Activated naive CD8-positive, alpha-beta T cell treated with anti-CD3 and anti-CD28 coated beads for 36 hours (primary cell): ENCODE measurements at regions not wholly inside any gene's neighbourhood (a gene's known extent, or its start where the extent isn't known, plus 50 kb on each side); places are given as distances from the start of the nearest gene placed in this dataset.

ENCODE experiments used
- DNase-seq: peaks from one replicate; pipeline ENCODE4 v3.0.0; 2021
- H3K27ac Mint-ChIP-seq: one replicate; pipeline ENCODE4 v1.8.0; 2022; ENCODE audit warnings: mild to moderate bottlenecking, moderate library complexity, mixed read lengths
- H3K27me3 Mint-ChIP-seq: one replicate; pipeline ENCODE4 v1.8.0; 2022; ENCODE audit warnings: mild to moderate bottlenecking, mixed read lengths
- H3K36me3 Mint-ChIP-seq: one replicate; pipeline ENCODE4 v1.8.0; 2021; ENCODE audit warnings: mild to moderate bottlenecking, mixed read lengths
- H3K4me1 Mint-ChIP-seq: one replicate; pipeline ENCODE4 v1.8.0; 2021; ENCODE audit warnings: mixed read lengths
- H3K4me3 Mint-ChIP-seq: one replicate; pipeline ENCODE4 v1.8.0; 2022; ENCODE audit warnings: mild to moderate bottlenecking, moderate library complexity, mixed read lengths
- H3K9me3 Mint-ChIP-seq: one replicate; pipeline ENCODE4 v1.8.0; 2022; ENCODE audit warnings: mixed read lengths

DNA sequence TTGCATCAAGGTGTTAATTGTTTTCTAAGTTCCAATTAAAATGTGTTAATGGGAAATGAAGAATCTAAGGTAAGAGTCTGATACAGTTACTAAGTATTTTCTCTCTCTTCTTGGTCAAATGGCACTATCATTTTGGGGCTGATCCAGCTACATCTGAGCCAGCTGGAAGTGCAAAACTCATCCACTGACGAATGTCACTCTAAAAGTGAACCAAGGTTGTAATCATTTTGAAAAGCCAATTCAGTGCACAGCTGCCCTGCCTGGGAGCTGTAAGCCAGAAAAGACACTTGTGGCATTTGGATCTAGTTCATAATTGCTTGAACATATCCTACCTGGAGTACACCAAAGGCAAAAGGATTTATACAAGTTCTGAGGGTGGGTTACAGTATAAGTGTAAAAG is 1011.3 kb downstream of the AACS start:
- Mint-ChIP-seq H3K27ac (no peak overlapping the region), H3K4me1 (no peaks in the 10 kb centered on the region), H3K36me3 (no peaks in the 10 kb centered on the region), H3K9me3 (peaks cover 2% of the 10 kb centered on the region), H3K4me3 (no peak overlapping the region), H3K27me3 (no peaks in the 10 kb centered on the region)
- no peak for DNase-seq

DNA sequence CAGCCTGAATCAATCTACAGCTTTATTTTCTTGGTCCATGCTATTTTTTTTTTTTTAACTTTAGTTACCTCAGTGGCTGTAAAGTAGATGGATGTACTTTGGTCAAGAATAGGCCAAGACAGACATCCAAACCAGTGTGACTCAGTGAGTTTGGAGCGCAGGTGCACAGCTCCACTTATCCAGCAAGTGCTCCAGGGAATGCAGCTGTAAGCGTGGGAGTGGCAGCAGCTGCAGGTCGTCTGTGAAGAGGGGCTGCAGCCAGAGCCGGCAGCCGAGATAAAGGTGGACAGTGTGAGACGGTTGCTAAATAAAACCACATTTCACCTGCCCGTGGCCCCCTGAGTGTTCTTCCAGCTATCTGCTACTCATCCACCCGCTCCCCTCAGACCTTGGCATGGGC is 1018.7 kb downstream of the AACS start:
- Mint-ChIP-seq H3K36me3 (no peaks in the 10 kb centered on the region), H3K27ac (no peak overlapping the region), H3K27me3 (no peaks in the 10 kb centered on the region), H3K9me3 (peaks cover 2% of the 10 kb centered on the region), H3K4me3 (no peak overlapping the region), H3K4me1 (no peaks in the 10 kb centered on the region)
- DNase-seq: no peak

GRCh38 chr12:126084480-126084879 is 1019.2 kb downstream of the AACS start:
- Mint-ChIP-seq H3K9me3 (peaks cover 4% of the 10 kb centered on the region), H3K27ac (no peak overlapping the region), H3K4me3 (no peak overlapping the region), H3K36me3 (no peaks in the 10 kb centered on the region), H3K4me1 (no peaks in the 10 kb centered on the region), H3K27me3 (no peaks in the 10 kb centered on the region)
- no peak for DNase-seq

GRCh38 chr12:126086242-126086641 is 1021.0 kb downstream of the AACS start:
- Mint-ChIP-seq H3K36me3 (no peaks in the 10 kb centered on the region), H3K27me3 (no peaks in the 10 kb centered on the region), H3K27ac (no peak overlapping the region), H3K9me3 (peaks cover 7% of the 10 kb centered on the region), H3K4me3 (no peak overlapping the region), H3K4me1 (no peaks in the 10 kb centered on the region)
- no peak for DNase-seq

- no peak for DNase-seq
- Mint-ChIP-seq H3K4me1 (no peaks in the 10 kb centered on the region), H3K27me3 (no peaks in the 10 kb centered on the region), H3K4me3 (no peak overlapping the region), H3K36me3 (no peaks in the 10 kb centered on the region), H3K27ac (no peak overlapping the region), H3K9me3 (peaks cover 15% of the 10 kb centered on the region)
These were observed 1022.5 kb downstream of the AACS start for GRCh38 chr12:126087692-126088091.

DNA sequence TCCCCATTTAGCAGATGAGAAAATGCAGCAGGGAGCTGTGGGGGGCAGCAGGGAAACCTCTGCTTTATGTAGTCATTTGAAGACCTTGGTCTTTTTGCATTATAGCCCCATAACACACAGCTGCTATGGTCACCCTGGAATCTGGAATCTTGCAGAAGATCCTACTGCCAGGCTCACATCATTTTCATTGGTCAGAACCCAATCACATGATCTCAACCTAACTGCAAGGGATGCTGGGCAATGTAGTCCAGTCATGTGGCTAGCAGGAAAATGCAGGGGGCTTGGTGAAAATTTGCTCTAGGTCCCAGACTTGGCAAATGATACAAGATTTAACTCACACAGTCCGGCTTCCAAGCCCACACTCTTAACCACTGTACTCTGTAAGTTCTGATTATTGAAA is 1028.7 kb downstream of the AACS start:
- Mint-ChIP-seq H3K36me3 (no peaks in the 10 kb centered on the region), H3K27me3 (no peaks in the 10 kb centered on the region), H3K4me1 (no peaks in the 10 kb centered on the region), H3K4me3 (no peak overlapping the region), H3K9me3 (peaks cover 18% of the 10 kb centered on the region), H3K27ac (no peak overlapping the region)
- DNase-seq: no peak

DNA sequence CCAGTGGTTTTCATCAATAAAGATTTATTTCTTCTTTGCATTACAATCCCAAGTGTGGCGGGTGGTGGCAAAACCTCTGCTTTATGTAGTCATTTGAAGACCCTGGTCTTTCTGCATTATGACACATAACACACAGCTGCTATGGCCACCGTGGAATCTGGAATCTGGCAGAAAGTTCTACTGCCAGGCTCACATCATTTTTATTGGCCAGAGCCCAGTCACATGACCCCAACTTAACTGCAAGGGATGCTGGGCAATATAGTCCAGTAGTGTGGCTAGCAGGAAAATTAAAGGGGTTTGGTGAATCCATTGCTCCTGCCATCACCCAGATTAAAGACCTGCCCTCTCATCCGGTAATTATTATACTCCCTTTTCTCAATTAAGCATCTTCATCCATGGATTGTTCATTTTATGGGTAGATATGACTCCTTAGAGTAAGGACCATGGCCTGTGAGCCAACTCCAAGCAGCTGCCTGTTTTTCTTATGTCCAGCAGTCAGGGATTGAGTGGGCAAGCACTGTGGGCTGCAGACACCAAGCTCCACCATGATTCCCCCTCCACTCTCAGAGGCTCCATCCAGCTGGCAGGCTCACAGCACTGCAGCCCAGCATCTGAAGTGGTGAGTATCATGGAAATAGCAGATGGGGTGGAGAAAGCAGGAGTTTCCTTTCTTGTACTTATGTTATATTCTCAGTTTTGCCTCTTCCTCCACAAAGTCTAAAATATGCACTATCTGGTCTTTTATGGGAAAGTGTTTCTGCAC is 1030.7 kb downstream of the AACS start:
- H3K36me3 Mint-ChIP-seq: no peaks in the 10 kb centered on the region
- H3K27me3 Mint-ChIP-seq: no peaks in the 10 kb centered on the region
- H3K9me3 Mint-ChIP-seq: peaks cover 11% of the 10 kb centered on the region
- no peak overlapping the region for H3K27ac Mint-ChIP-seq
- no peak overlapping the region for H3K4me3 Mint-ChIP-seq
- no peak for DNase-seq
- H3K4me1 Mint-ChIP-seq: no peaks in the 10 kb centered on the region

GRCh38 chr12:126106706-126107105 is 1041.5 kb downstream of the AACS start:
- no peaks in the 10 kb centered on the region for H3K4me1 Mint-ChIP-seq

GRCh38 chr12:126107659-126108058 is 1042.4 kb downstream of the AACS start:
- no peak for DNase-seq
- no peak overlapping the region for H3K27ac Mint-ChIP-seq

More at GRCh38 chr12:126106706-126107105, 1041.5 kb downstream of the AACS start:
- Mint-ChIP-seq H3K9me3 (no peaks in the 10 kb centered on the region), H3K27me3 (no peaks in the 10 kb centered on the region), H3K4me3 (no peak overlapping the region), H3K36me3 (no peaks in the 10 kb centered on the region), H3K27ac (no peak overlapping the region)
- DNase-seq: no peak

GRCh38 chr12:126108247-126108646 is 1043.0 kb downstream of the AACS start:
- Mint-ChIP-seq H3K27me3 (no peaks in the 10 kb centered on the region), H3K9me3 (no peaks in the 10 kb centered on the region), H3K36me3 (no peaks in the 10 kb centered on the region), H3K27ac (no peak overlapping the region), H3K4me1 (no peaks in the 10 kb centered on the region), H3K4me3 (no peak overlapping the region)
- DNase-seq: no peak

More at GRCh38 chr12:126107659-126108058, 1042.4 kb downstream of the AACS start:
- Mint-ChIP-seq H3K9me3 (no peaks in the 10 kb centered on the region), H3K4me1 (no peaks in the 10 kb centered on the region), H3K27me3 (no peaks in the 10 kb centered on the region), H3K36me3 (no peaks in the 10 kb centered on the region), H3K4me3 (no peak overlapping the region)

DNA sequence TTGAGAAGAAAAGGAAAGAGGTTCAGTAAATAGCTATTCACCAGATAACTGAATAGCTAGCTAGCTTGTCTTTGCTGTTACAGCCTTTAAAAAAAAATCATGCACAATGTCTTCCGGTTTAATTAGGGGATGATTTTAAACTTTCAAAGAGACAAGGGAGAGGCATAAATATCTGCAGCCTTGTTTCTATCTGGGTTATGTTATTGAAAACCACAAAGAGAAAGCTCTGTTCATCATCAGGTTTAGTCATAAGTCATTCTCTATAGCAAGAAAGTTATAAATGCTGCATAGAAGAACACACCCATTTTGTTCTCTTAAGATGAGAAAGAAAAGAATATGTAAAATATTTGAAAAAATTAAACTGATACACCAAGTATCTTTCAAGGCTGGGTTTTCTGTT is 1046.9 kb downstream of the AACS start:
- Mint-ChIP-seq H3K27ac (no peak overlapping the region), H3K4me3 (no peak overlapping the region), H3K9me3 (peaks cover 1% of the 10 kb centered on the region), H3K4me1 (no peaks in the 10 kb centered on the region), H3K27me3 (no peaks in the 10 kb centered on the region), H3K36me3 (no peaks in the 10 kb centered on the region)
- no peak for DNase-seq

DNA sequence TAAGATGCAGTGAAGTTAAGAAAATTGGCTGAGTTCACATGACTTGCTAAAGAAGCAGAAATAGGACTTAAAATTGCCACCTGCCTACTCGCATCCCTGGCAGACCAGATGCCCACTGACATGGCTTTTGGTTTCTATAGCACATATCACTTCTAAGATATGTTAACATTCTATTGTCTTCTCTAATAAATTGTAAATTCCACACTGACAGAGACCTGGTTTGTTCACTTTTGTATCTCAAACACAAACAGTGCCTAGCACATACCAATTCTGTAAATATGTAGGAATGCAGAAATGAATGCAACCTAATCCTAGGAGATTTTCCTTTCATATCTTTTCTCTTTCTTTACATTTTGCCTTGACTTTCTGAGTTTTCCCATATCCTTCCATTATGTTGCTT is 1047.6 kb downstream of the AACS start:
- Mint-ChIP-seq H3K4me3 (no peak overlapping the region), H3K36me3 (no peaks in the 10 kb centered on the region), H3K4me1 (no peaks in the 10 kb centered on the region), H3K27me3 (no peaks in the 10 kb centered on the region), H3K9me3 (peaks cover 1% of the 10 kb centered on the region), H3K27ac (no peak overlapping the region)
- DNase-seq: no peak

DNA sequence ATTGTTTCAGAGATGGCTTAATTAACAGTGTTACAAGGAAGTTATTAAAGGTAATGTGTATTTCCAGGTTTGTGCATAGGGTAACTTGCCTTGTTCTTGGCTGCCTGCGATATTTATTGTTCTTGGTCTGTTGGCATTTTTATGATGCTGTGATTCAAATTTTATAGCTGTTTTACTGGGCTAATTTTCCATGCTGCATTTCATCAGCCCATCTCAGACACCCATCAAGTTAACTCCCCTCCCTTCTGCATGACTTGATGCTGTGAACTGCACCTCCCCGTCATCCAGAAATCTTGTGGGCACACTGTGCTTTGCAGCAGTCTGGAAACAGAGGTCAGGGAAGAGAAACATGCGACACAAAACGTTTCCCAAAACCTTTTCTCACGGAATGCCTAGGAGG is 1049.2 kb downstream of the AACS start:
- no peak for DNase-seq
- H3K4me1 Mint-ChIP-seq: no peaks in the 10 kb centered on the region

GRCh38 chr12:126117502-126117901 is 1052.3 kb downstream of the AACS start:
- Mint-ChIP-seq H3K27ac (no peak overlapping the region), H3K27me3 (no peaks in the 10 kb centered on the region), H3K4me1 (no peaks in the 10 kb centered on the region), H3K9me3 (peaks cover 2% of the 10 kb centered on the region), H3K36me3 (no peaks in the 10 kb centered on the region), H3K4me3 (no peak overlapping the region)
- no peak for DNase-seq

More for the DNA sequence above, 1049.2 kb downstream of the AACS start:
- Mint-ChIP-seq H3K27me3 (no peaks in the 10 kb centered on the region), H3K36me3 (no peaks in the 10 kb centered on the region), H3K9me3 (peaks cover 1% of the 10 kb centered on the region), H3K4me3 (no peak overlapping the region), H3K27ac (no peak overlapping the region)

DNA sequence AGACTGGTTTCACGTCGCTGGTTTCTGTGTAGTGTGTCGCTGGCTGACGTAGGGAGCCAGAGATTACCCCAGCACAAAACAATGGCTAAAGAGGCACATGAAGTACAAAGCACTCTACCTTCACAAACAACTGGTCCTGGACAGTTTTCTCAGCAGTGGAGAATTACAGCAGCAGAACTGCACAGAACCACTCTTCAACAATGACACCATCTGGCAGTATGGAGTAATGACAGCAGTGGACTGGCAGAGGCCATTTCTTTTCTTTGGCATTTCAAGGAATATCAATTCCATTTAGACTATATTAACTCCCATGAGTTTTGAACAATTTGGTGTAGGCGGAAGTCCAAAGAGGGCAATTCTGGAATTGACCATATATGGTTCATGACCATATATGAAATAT is 1074.1 kb downstream of the AACS start:
- Mint-ChIP-seq H3K36me3 (no peaks in the 10 kb centered on the region), H3K27me3 (no peaks in the 10 kb centered on the region), H3K9me3 (peaks cover 28% of the 10 kb centered on the region), H3K27ac (no peak overlapping the region), H3K4me3 (no peak overlapping the region), H3K4me1 (no peaks in the 10 kb centered on the region)
- no peak for DNase-seq

DNA sequence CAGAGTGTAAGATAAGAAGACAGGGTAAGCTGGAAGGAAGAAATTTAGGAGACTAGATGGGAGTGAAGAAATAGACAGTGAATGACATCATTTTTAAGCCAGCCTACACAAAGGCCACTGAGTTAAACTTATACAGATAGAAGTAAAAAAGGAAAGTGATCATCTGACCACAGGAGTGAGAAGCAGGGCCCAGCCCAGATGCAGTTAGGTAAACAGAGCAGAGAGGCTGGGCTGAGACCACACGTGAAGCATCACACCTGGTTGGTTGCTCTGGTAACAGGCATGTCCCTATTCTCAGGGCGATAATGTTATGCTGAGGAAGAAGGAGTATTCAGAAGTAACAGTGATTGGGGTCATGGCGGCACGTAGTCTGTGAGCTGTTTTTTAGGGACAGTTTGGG is 1079.4 kb downstream of the AACS start:
- Mint-ChIP-seq H3K36me3 (no peaks in the 10 kb centered on the region), H3K4me3 (no peak overlapping the region), H3K27me3 (no peaks in the 10 kb centered on the region), H3K4me1 (no peaks in the 10 kb centered on the region), H3K9me3 (peaks cover 5% of the 10 kb centered on the region), H3K27ac (no peak overlapping the region)
- no peak for DNase-seq
